ENCODE measurements at regions not wholly inside any gene's neighbourhood (a gene's known extent, or its start where the extent isn't known, plus 50 kb on each side); places are given as distances from the start of the nearest gene placed in this dataset.
"Not testable (repeated sequence)": the region's sequence is repeated elsewhere in the genome, so short reads cannot be mapped to it uniquely, and the experiment has no call there.

- no peak for DNase-seq
Observed at GRCh38 chr4:181830404-181831035, 412.7 kb upstream of the TENM3 start.

GRCh38 chr4:181834071-181834470 lies 409.1 kb upstream of the TENM3 start:
- no peak for DNase-seq

GRCh38 chr4:181835348-181835747 lies 407.9 kb upstream of the TENM3 start:
- no peak for DNase-seq

GRCh38 chr4:181838253-181838652 lies 404.9 kb upstream of the TENM3 start:
- DNase-seq, result no peak

- not testable (repeated sequence) for DNase-seq
Observed at GRCh38 chr4:181843797-181844196, 399.4 kb upstream of the TENM3 start.

- DNase-seq, result no peak
Observed at GRCh38 chr4:181845617-181846016, 397.6 kb upstream of the TENM3 start.

GRCh38 chr4:181846934-181847333 lies 396.3 kb upstream of the TENM3 start:
- no peak for DNase-seq

GRCh38 chr4:181848357-181848756 lies 394.8 kb upstream of the TENM3 start:
- DNase-seq, result no peak

GRCh38 chr4:181849472-181849871 lies 393.7 kb upstream of the TENM3 start:
- DNase-seq, result no peak

GRCh38 chr4:181853881-181854511 lies 389.2 kb upstream of the TENM3 start:
- DNase-seq, result no peak

GRCh38 chr4:181855307-181855706 lies 387.9 kb upstream of the TENM3 start:
- DNase-seq, result no peak

GRCh38 chr4:181857471-181857870 lies 385.7 kb upstream of the TENM3 start:
- DNase-seq, result not testable (repeated sequence)

- no peak for DNase-seq
Observed at GRCh38 chr4:181858741-181859140, 384.5 kb upstream of the TENM3 start.

GRCh38 chr4:181859439-181859838 lies 383.8 kb upstream of the TENM3 start:
- no peak for DNase-seq

- no peak for DNase-seq
Observed at GRCh38 chr4:181860157-181860556, 383.0 kb upstream of the TENM3 start.

GRCh38 chr4:181860668-181861067 lies 382.5 kb upstream of the TENM3 start:
- no peak for DNase-seq

GRCh38 chr4:181863856-181864255 lies 379.3 kb upstream of the TENM3 start:
- no peak for DNase-seq

- no peak for DNase-seq
Observed at GRCh38 chr4:181870326-181870725, 372.9 kb upstream of the TENM3 start.

- DNase-seq, result no peak
Observed at GRCh38 chr4:181874602-181875001, 368.6 kb upstream of the TENM3 start.

- DNase-seq, result no peak
Observed at GRCh38 chr4:181877329-181877848, 365.8 kb upstream of the TENM3 start.

GRCh38 chr4:181890031-181890430 lies 353.2 kb upstream of the TENM3 start:
- no peak for DNase-seq

- DNase-seq, result no peak
Observed at GRCh38 chr4:181890911-181891310, 352.3 kb upstream of the TENM3 start.

GRCh38 chr4:181896614-181897013 lies 346.6 kb upstream of the TENM3 start:
- DNase-seq, result no peak

- no peak for DNase-seq
Observed at GRCh38 chr4:181897935-181898334, 345.3 kb upstream of the TENM3 start.

- not testable (repeated sequence) for DNase-seq
Observed at GRCh38 chr4:181902404-181902803, 340.8 kb upstream of the TENM3 start.
